Adrenal gland (tissue), 5 donors: ENCODE measurements at regions not wholly inside any gene's neighbourhood (a gene's known extent, or its start where the extent isn't known, plus 50 kb on each side); places are given as distances from the start of the nearest gene placed in this dataset.

Source experiments
- CTCF ChIP-seq, 6 experiments: fragments of 450-650 bp in 4 of 6; fragments of 200-600 bp in 2 of 6; sonication (generic) in 1 of 6; IDR thresholded peaks; 1 replicate in 5 of 6; 2 replicates in 1 of 6; pipeline versions ENCODE4 v1.5.1 to v1.8.0; 2016 to 2021; ENCODE audit warnings: antibody characterized with exemption in 6 of 6, mild to moderate bottlenecking in 2 of 6, moderate library complexity in 1 of 6
- POLR2A ChIP-seq, 2 donors: fragments of 450-650 bp; IDR thresholded peaks; one replicate each; pipeline ENCODE4 v1.6.1; 2017; ENCODE audit warnings: antibody characterized with exemption in 2 of 2, mild to moderate bottlenecking in 2 of 2, moderate library complexity in 1 of 2
- donor health status: DM: no; HTN: no; CAD: no.

DNA sequence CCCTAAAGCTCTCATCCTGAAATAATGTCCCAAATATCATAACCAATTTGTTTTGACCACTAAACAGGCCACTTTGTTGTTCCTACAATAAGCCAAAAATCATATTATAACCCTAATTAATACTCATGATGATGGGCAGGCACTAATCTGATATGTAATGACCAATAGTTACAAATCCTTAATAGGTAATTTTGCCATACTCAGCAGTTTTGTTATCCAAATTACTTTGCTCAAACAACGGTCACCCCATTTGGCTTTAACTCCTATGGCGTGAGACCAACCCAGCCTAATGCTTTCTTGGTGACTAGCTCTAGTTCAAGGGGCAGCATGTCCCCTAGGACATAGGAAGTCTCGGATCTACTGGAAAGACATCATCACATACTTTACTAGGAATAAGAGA lies 123.2 kb upstream of the ID4 start:
- TF ChIP-seq CTCF (IDR thresholded peaks at IDR 0.05) (no peak), POLR2A (IDR thresholded peaks at IDR 0.05) (no peak)
